HFFc6 (cell line): ENCODE measurements at regions not wholly inside any gene's neighbourhood (a gene's known extent, or its start where the extent isn't known, plus 50 kb on each side); places are given as distances from the start of the nearest gene placed in this dataset.

Experiments
- DNase-seq: peaks from one replicate; pipeline ENCODE4 v3.0.0-alpha.2; 2018
- H3K27ac Mint-ChIP-seq: 2 replicates; pipeline ENCODE4 v1.8.0; 2020; ENCODE audit warnings: mild to moderate bottlenecking, mixed read lengths
- H3K27me3 Mint-ChIP-seq: 2 replicates; pipeline ENCODE4 v1.8.0; 2021; ENCODE audit warnings: mild to moderate bottlenecking, moderate library complexity, mixed read lengths; ENCODE audit not compliant: insufficient read depth
- H3K36me3 Mint-ChIP-seq: 2 replicates; pipeline ENCODE4 v1.8.0; 2021; ENCODE audit warnings: low read depth, mixed read lengths
- H3K4me1 Mint-ChIP-seq: 2 replicates; pipeline ENCODE4 v1.8.0; 2020; ENCODE audit warnings: low read depth, mixed read lengths
- H3K4me3 Mint-ChIP-seq: 2 replicates; pipeline ENCODE4 v1.8.0; 2020; ENCODE audit warnings: mild to moderate bottlenecking, moderate library complexity, mixed read lengths
- H3K9me3 Mint-ChIP-seq: 2 replicates; pipeline ENCODE4 v1.8.0; 2020; ENCODE audit warnings: mild to moderate bottlenecking, mixed read lengths
- CTCF ChIP-seq: fragments of 200-600 bp; sonication (generic); IDR thresholded peaks from 2 replicates; pipeline ENCODE4 v1.5.0; 2021; ENCODE audit warnings: antibody characterized with exemption, mild to moderate bottlenecking

GRCh38 chr18:53907921-53908320 lies 316.5 kb downstream of the MBD2 start:
- DNase-seq, result no peak
- H3K9me3 Mint-ChIP-seq, result peaks cover 33% of the 10 kb centered on the region
- H3K27ac Mint-ChIP-seq, result no peak overlapping the region
- H3K4me3 Mint-ChIP-seq, result no peak overlapping the region
- no peak for TF ChIP-seq CTCF
- no peaks in the 10 kb centered on the region for H3K4me1 Mint-ChIP-seq
- peaks cover 5% of the 10 kb centered on the region; the same call in 1 of the 2 replicates for H3K36me3 Mint-ChIP-seq
- no peaks in the 10 kb centered on the region for H3K27me3 Mint-ChIP-seq

GRCh38 chr18:53906681-53907080 lies 317.8 kb downstream of the MBD2 start:
- peaks cover 41% of the 10 kb centered on the region for H3K9me3 Mint-ChIP-seq
- DNase-seq, result no peak
- peaks cover 5% of the 10 kb centered on the region; the same call in 1 of the 2 replicates for H3K36me3 Mint-ChIP-seq
- H3K27me3 Mint-ChIP-seq, result no peaks in the 10 kb centered on the region
- H3K4me1 Mint-ChIP-seq, result no peaks in the 10 kb centered on the region
- no peak for TF ChIP-seq CTCF
- H3K27ac Mint-ChIP-seq, result no peak overlapping the region
- H3K4me3 Mint-ChIP-seq, result no peak overlapping the region

- H3K9me3 Mint-ChIP-seq, result peaks cover 22% of the 10 kb centered on the region
- no peak for TF ChIP-seq CTCF
- no peak for DNase-seq
- no peak overlapping the region for H3K4me3 Mint-ChIP-seq
- H3K27me3 Mint-ChIP-seq, result no peaks in the 10 kb centered on the region
- H3K4me1 Mint-ChIP-seq, result no peaks in the 10 kb centered on the region
- no peaks in the 10 kb centered on the region for H3K36me3 Mint-ChIP-seq
- no peak overlapping the region for H3K27ac Mint-ChIP-seq
Observed at GRCh38 chr18:53894675-53895442, 329.6 kb downstream of the MBD2 start.

GRCh38 chr18:53887447-53887846 lies 337.0 kb downstream of the MBD2 start:
- no peak overlapping the region for H3K27ac Mint-ChIP-seq
- H3K9me3 Mint-ChIP-seq, result peaks cover 35% of the 10 kb centered on the region
- no peaks in the 10 kb centered on the region for H3K27me3 Mint-ChIP-seq
- no peak overlapping the region for H3K4me3 Mint-ChIP-seq
- no peaks in the 10 kb centered on the region; the same call in 1 of the 2 replicates for H3K36me3 Mint-ChIP-seq
- TF ChIP-seq CTCF, result no peak
- DNase-seq, result no peak
- H3K4me1 Mint-ChIP-seq, result no peaks in the 10 kb centered on the region

GRCh38 chr18:53886058-53886457 lies 338.4 kb downstream of the MBD2 start:
- H3K4me3 Mint-ChIP-seq, result no peak overlapping the region
- peaks cover 36% of the 10 kb centered on the region for H3K9me3 Mint-ChIP-seq
- no peak for TF ChIP-seq CTCF
- H3K27me3 Mint-ChIP-seq, result no peaks in the 10 kb centered on the region
- H3K36me3 Mint-ChIP-seq, result no peaks in the 10 kb centered on the region; the same call in 1 of the 2 replicates
- no peak overlapping the region for H3K27ac Mint-ChIP-seq
- H3K4me1 Mint-ChIP-seq, result no peaks in the 10 kb centered on the region
- no peak for DNase-seq
